ENCODE measurements at regions not wholly inside any gene's neighbourhood (a gene's known extent, or its start where the extent isn't known, plus 50 kb on each side); places are given as distances from the start of the nearest gene placed in this dataset.

DNA sequence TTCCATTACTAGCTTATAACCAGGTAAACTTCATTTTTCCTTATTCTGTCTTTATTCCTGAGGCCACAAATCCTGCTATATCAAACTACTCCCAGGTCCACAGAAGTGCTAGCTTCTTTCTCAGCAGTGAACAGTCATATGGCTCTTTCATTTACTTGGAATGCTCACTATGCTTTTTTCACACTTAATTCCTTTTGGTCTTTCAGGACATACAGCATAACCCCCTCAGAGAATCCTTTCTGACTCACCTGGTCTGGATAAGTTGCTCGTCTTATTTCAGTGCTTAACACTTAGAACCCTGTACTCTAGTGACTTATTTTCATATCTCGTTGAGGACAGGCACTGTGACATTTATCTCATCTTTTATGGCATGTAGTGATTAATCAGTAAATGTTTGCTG, 325.0 kb upstream of the UBE2E3 start:
- no peak for TF ChIP-seq CTCF (IDR thresholded peaks at IDR 0.05; ENCODE audit: low read depth, low read length)
- ChIA-PET POLR2A (no interaction called here), CTCF (no interaction called here)
- H3K9me3 ChIP-seq (ENCODE audit: control insufficient read depth, insufficient read depth, low read length), result no peaks in the 10 kb centered on the region
- H3K27ac ChIP-seq (ENCODE audit: low read depth, low read length), result no peak overlapping the region
- no peaks in the 10 kb centered on the region for H3K27me3 ChIP-seq (ENCODE audit: control insufficient read depth, insufficient read depth, low read length)
- no peak overlapping the region for H3K4me3 ChIP-seq (ENCODE audit: low read depth, low read length)
- no peak for DNase-seq (ENCODE audit: low read depth, low spot score)

- Histone ChIP-seq H3K27me3 (ENCODE audit: control insufficient read depth, insufficient read depth, low read length) (no peaks in the 10 kb centered on the region), H3K4me3 (ENCODE audit: low read depth, low read length) (no peak overlapping the region), H3K27ac (ENCODE audit: low read depth, low read length) (no peak overlapping the region), H3K9me3 (ENCODE audit: control insufficient read depth, insufficient read depth, low read length) (no peaks in the 10 kb centered on the region)
- TF ChIP-seq CTCF (IDR thresholded peaks at IDR 0.05; ENCODE audit: low read depth, low read length), result no peak
- no peak for DNase-seq (ENCODE audit: low read depth, low spot score)
- POLR2A ChIA-PET, result interaction anchor here (0.7 kb wide), 1 partner anchor 9 kb away, joined by 4 read pairs; no protein-coding TSS in a partner anchor
- CTCF ChIA-PET, result no interaction called here
Observed at GRCh38 chr2:180653481-180653880, 326.9 kb upstream of the UBE2E3 start.

- Histone ChIP-seq H3K9me3 (ENCODE audit: control insufficient read depth, insufficient read depth, low read length) (no peaks in the 10 kb centered on the region), H3K27ac (ENCODE audit: low read depth, low read length) (no peak overlapping the region), H3K27me3 (ENCODE audit: control insufficient read depth, insufficient read depth, low read length) (no peaks in the 10 kb centered on the region), H3K4me3 (ENCODE audit: low read depth, low read length) (no peak overlapping the region)
- ChIA-PET CTCF (no interaction called here), POLR2A (no interaction called here)
- DNase-seq (ENCODE audit: low read depth, low spot score), result no peak
- no peak for TF ChIP-seq CTCF (IDR thresholded peaks at IDR 0.05; ENCODE audit: low read depth, low read length)
Observed at GRCh38 chr2:180652794-180653193, 327.6 kb upstream of the UBE2E3 start.

- Histone ChIP-seq H3K27ac (ENCODE audit: low read depth, low read length) (no peak overlapping the region), H3K27me3 (ENCODE audit: control insufficient read depth, insufficient read depth, low read length) (no peaks in the 10 kb centered on the region), H3K9me3 (ENCODE audit: control insufficient read depth, insufficient read depth, low read length) (no peaks in the 10 kb centered on the region), H3K4me3 (ENCODE audit: low read depth, low read length) (no peak overlapping the region)
- TF ChIP-seq CTCF (IDR thresholded peaks at IDR 0.05; ENCODE audit: low read depth, low read length), result no peak
- ChIA-PET CTCF (no interaction called here), POLR2A (no interaction called here)
- no peak for DNase-seq (ENCODE audit: low read depth, low spot score)
Observed at GRCh38 chr2:180651596-180651995, 328.8 kb upstream of the UBE2E3 start.

GRCh38 chr2:180647621-180648020, 332.8 kb upstream of the UBE2E3 start:
- H3K9me3 ChIP-seq (ENCODE audit: control insufficient read depth, insufficient read depth, low read length), result no peaks in the 10 kb centered on the region
- H3K27me3 ChIP-seq (ENCODE audit: control insufficient read depth, insufficient read depth, low read length), result no peaks in the 10 kb centered on the region
- CTCF ChIA-PET, result interaction anchor here (1.4 kb wide), 1 partner anchor 522 kb away, joined by 6 read pairs; no protein-coding TSS in a partner anchor
- no peak for TF ChIP-seq CTCF (IDR thresholded peaks at IDR 0.05; ENCODE audit: low read depth, low read length)
- DNase-seq (ENCODE audit: low read depth, low spot score), result no peak
- POLR2A ChIA-PET, result no interaction called here
- no peak overlapping the region for H3K27ac ChIP-seq (ENCODE audit: low read depth, low read length)
- no peak overlapping the region for H3K4me3 ChIP-seq (ENCODE audit: low read depth, low read length)
